Heart left ventricle (tissue), 13 donors: ENCODE measurements at regions not wholly inside any gene's neighbourhood (a gene's known extent, or its start where the extent isn't known, plus 50 kb on each side); places are given as distances from the start of the nearest gene placed in this dataset.

Experiments used
- CTCF ChIP-seq, 12 donors: fragments of 200-600 bp; sonication (generic) in 4 of 12; IDR thresholded peaks; one replicate each; pipeline versions ENCODE4 v1.5.0 to v1.8.0; 2018 to 2022; ENCODE audit warnings: antibody characterized with exemption in 12 of 12, mild to moderate bottlenecking in 5 of 12
- POLR2A ChIP-seq, 2 donors: fragments of 450-650 bp; IDR thresholded peaks; one replicate each; pipeline ENCODE4 v1.6.1; 2017; ENCODE audit warnings: antibody characterized with exemption in 2 of 2, mild to moderate bottlenecking in 2 of 2, moderate library complexity in 2 of 2
- donor health status: ischemic (EF 13 %, LVEDD 7.1; RV severe dilation, severe dysfunction).
- donor health status: DM: no; HTN: yes; CAD: no.
- donor health status: DM: no; HTN: no; CAD: no.
- donor health status: ischemic (EF 25% LVEDD 6.9; RV normal size, moderate dysfunction).
- donor health status: ischemic (EF 25% LVEDD 5.7; RV mildly dilated, moderate dysfunction).
- donor health status: ischemic (EF 35%, LVEDD 5.7; RV mildly dilated, moderate dysfunction).
- donor health status: nonischemic (EF 11% LVEDD 7.7; RV severe dilation, severe dysfunction).
- donor health status: DM: yes; HTN: yes; CAD: no.
- donor health status: PGD.
- donor health status: ischemic (EF 29% LVEDD 5.4; RV normal size, mild dysfunction).
- donor health status: nonischemic (EF 23%, LVEDD 6.1; RV moderate dilation, normal function).

DNA sequence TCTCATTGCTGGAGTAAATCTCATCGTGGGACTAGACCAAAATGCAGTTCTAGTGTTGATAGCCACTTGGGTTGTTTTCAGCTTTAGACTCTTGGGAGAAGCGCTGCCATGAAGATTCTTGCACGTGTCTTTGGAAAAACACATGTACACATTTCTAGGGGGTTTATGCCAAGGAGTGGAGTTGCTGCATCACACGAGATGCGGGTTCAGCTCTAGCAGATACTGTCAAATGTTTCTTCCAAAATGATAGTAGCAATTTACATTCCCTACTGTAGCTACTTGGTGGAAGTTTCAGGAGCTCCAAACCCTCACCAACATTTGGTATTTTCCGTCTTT lies 52.3 kb upstream of the CPLX2 start:
- no peak for TF ChIP-seq CTCF (IDR thresholded peaks at IDR 0.05)
- TF ChIP-seq POLR2A (IDR thresholded peaks at IDR 0.05) = no peak
